ENCODE measurements at regions not wholly inside any gene's neighbourhood (a gene's known extent, or its start where the extent isn't known, plus 50 kb on each side); places are given as distances from the start of the nearest gene placed in this dataset.

- TF ChIP-seq, protein P1, sequence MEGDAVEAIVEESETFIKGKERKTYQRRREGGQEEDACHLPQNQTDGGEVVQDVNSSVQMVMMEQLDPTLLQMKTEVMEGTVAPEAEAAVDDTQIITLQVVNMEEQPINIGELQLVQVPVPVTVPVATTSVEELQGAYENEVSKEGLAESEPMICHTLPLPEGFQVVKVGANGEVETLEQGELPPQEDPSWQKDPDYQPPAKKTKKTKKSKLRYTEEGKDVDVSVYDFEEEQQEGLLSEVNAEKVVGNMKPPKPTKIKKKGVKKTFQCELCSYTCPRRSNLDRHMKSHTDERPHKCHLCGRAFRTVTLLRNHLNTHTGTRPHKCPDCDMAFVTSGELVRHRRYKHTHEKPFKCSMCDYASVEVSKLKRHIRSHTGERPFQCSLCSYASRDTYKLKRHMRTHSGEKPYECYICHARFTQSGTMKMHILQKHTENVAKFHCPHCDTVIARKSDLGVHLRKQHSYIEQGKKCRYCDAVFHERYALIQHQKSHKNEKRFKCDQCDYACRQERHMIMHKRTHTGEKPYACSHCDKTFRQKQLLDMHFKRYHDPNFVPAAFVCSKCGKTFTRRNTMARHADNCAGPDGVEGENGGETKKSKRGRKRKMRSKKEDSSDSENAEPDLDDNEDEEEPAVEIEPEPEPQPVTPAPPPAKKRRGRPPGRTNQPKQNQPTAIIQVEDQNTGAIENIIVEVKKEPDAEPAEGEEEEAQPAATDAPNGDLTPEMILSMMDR (conservative IDR thresholded peaks at IDR 0.05; ENCODE audit: low read depth, low read length), result no peak
- TF ChIP-seq EZH2phosphoT487 (IDR thresholded peaks at IDR 0.05; ENCODE audit: borderline replicate concordance, low read length), result no peak
Measured at GRCh38 chr13:59340151-59340550, 823.6 kb downstream of the DIAPH3 start.
